Activated CD4-positive, alpha-beta T cell treated with anti-CD3 and anti-CD28 coated beads for 24 hours (primary cell): ENCODE measurements at regions not wholly inside any gene's neighbourhood (a gene's known extent, or its start where the extent isn't known, plus 50 kb on each side); places are given as distances from the start of the nearest gene placed in this dataset.

Source experiments
- DNase-seq, 2 donors: peaks; one replicate each; pipeline ENCODE4 v3.0.0-alpha.2; 2020; ENCODE audit warnings: low read depth in 2 of 2

DNA sequence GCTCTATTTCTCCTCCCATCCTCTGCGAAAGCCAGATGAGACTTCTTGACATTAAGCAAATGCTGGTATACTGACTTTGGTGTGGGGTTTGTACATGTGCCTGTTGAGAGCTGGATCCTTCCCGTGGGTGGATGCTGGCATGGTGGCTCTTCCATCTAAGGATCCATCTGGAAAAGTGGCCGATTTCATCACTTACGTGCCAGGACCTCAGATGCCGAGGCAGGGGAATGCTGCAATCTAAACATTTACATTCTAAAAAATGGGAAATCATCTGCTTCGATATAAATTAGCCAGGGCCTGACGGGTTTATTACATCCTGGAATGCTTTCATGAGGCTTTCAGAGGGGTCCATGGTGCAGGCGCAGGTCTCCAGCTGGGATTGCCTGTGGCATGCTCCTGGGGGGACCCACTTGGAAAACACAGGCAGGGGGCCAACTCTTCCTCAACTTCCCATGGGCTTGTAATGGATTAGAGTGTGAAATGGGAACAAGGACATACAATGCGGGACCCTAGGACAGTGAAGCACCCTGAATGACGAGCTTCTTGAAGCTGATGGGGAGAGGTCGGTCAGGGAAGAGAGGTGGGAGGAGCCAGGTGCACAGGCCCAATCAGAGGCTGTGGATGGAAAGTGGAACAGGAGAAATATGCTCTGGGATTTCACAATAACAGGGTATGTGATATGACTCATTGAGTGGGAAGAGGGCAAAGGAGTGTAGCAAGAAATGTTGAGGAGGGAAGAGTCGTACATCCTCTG is 105.5 kb upstream of the PITX1 start:
- DNase-seq = no peak

DNA sequence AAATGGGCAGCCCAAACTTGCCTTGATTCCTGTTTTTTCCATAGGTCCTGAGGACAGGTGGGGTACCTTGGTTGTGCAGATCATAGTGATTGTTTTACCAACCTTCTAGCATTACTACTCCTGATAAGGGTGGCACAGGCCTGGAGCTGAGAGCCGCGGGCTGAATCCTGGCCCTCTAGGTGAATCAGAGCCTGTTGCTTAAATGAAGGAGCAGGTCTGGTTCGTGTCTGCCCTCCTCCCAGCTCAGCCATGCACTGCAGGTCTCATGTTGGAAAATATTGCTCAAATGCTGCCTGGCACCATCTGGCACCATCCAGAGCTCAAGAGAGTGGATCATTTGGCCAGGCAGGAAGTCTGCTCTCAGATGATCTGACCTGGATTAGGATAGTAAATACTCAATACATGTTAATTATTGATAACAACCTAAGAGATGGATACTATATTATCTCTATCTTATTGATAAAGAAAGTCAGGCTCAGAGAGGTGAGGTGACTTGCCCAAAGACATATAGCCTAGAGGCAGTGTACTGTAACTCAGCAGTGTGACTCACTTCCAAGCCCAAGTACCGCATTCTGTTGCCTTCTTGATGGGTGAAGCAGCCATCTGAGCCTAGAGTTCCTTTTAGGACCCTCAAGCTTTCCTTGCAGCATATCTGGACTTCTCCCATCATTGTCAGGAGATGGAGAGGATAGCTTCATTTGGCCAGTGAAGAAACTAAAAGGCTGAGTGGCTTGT is 104.3 kb upstream of the PITX1 start:
- no peak for DNase-seq

DNA sequence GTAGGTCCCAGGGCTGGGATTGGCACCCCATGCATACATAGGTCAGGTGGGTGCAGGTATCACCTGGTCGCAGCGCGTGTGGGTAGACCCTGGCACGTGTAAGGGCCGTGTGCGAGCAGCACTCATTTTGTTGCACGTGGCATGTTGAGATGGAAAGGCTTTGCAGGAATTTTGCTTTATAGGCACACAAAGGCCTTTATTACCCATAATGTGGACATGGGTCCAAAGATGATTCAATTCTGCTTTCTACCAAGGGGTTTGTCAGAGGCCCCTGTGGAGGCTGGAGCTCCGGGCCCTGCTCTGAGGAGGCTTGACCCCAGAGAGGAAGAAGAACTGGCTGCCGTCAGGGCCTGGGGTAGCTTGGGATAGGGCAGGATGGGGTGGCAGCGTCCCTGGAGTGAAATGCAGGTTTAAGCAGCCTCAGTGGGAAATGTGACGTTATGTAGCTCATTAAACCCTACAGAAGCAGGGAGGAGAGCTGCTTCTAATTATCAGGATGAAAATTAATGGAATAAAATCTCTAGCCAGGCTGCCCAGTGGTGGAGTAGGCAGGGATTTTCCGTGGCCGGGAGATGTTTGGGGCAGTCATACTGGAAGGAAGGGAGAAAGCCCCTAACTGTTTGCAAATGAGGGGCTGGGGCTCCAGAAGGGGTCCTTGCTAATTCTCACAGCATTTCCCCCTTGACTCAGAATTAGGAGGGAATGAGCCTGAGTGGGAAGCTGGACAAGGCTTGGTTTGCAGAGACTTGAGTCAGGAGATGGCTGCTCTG is 103.3 kb upstream of the PITX1 start:
- DNase-seq = no peak

DNA sequence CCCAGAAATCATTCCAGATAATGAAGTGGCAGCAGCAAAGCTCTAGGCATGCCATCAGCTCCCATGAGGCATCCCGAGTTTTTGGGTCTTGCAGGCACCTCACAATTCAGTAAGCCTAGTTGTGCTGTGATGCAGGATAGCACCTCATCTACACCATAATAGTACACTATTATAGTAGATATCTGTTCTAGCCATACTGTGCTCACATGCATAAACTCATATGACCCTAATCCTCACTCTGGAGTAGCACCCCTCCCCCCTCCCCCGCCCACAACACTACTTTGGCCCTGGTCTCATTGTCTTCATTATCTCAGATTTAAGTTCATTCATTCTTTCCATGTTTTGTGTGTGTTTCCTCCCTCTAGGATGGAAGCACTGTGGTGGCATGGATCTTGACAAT is 102.5 kb upstream of the PITX1 start:
- no peak for DNase-seq

DNA sequence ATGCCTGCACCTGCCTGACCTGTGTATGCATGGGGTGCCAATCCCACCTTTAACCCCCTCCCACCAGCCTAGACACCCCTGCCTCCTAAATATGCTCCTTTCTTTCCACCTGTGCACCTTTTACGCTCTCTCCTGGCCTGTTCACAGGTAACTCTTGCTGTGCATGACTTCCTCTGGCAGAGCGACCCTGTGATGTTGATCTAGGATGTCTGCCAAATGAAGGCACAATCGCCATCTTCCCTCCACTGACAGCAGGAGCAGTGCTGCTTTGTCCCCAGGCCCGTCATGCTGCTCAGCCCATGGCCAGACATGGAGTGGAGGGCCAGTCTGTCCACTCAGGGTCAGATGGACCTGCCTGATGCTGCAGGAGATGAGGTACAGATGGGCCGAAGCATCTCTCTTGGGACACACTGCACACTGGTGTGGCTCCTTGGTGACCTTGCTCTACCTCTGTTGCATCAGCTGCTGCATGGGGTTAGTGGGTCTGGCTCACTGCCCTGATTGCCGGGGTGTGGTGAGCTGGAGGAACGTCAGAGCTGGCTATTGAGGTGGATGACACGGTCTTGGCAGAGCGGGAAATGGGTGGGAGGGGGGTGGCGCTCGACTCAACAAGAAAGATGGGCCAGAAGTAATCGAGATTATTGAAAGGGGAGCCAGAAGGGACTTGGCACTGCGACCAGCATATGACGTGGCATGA is 101.7 kb upstream of the PITX1 start:
- no peak for DNase-seq

DNA sequence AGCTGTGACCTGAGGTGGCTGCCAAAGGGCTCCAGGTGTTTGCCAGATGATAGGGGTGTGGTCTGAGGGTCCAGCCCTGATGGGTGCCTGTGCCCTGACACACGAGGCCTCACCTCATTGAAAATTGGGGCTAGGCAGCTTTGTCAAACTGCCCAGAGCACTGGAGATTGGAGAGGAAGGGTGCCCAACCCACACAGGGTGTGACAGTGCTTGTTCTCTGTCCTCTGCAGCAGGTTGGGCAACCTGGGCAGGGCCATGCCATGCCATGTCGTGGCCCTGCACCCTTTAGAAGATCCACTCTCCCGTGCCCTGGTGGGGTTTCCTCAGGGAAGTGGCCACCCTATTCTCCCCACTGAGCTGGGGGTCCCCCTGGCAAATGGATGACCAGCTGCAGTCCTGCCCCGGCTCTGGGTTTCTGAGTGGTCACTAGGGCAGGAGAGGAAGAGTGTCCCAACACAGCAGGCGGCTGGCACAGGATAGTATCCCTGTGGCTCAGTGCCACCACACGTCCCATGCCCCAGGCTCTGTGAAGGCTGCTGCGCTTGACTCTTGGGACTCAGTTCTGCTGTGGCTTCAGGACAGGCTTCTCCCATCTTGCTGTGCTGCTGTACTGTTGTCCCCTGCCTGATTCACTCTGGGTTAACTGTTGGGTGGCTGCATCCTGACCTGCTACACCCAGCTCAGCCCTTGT is 100.8 kb upstream of the PITX1 start:
- no peak for DNase-seq

DNA sequence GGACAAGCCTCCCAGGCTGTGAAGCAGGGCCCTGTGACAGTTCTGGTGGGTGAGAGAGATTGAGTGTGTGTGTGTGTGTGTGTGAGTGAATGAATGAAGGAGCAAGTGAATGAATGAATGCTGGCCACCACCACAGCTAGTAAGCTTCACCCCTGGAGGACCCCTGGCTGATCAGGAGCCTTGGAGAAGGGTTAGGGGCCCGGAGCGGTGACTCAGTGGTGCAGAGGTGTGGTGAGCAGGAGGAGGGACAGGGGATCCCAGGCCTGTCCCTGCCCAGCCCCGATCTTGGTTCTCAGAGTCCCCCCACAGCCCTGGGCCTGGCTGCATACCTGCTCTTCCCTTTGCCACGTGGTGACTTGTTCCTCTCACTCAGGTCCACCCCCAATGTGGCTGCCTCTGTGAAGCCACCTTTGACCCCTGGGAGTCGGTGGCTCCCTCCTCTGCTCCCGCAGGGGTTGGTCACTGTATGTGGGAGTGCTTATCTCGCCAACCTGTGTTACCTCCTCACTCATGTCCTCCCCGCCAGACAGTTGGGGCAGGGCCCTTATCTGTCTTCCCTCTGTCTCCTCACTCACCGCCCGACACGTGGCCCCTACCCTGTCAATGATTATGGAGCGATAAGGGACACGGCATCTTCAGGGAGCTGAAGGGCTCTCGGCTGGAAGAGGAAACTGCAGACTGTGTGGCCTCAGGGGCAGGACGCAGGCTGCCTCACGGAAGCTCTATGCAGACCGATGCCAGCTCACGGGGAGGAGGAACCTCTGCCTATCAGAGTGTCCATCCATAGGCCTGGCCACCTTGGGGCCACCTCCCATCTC is 99.9 kb upstream of the PITX1 start:
- DNase-seq = no peak

DNA sequence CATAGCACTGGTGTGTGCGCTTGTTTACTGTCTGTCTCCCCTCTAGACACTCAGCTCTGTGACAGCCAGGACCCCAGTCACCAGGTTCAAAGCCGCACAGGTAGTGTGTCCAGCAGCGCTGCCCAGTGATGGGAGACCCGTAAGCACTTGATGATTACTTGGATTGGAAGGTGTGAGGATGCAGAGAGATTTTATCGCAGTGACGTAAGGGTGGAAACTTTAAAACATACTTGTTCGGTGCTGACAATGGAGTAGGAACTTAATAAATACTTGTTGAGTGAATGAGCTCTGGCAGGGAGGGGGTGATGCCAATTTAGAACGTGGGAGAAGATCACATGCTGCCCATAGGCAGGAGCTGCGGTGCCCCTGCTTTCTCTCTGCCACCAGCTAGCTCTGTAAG is 99.2 kb upstream of the PITX1 start:
- no peak for DNase-seq

DNA sequence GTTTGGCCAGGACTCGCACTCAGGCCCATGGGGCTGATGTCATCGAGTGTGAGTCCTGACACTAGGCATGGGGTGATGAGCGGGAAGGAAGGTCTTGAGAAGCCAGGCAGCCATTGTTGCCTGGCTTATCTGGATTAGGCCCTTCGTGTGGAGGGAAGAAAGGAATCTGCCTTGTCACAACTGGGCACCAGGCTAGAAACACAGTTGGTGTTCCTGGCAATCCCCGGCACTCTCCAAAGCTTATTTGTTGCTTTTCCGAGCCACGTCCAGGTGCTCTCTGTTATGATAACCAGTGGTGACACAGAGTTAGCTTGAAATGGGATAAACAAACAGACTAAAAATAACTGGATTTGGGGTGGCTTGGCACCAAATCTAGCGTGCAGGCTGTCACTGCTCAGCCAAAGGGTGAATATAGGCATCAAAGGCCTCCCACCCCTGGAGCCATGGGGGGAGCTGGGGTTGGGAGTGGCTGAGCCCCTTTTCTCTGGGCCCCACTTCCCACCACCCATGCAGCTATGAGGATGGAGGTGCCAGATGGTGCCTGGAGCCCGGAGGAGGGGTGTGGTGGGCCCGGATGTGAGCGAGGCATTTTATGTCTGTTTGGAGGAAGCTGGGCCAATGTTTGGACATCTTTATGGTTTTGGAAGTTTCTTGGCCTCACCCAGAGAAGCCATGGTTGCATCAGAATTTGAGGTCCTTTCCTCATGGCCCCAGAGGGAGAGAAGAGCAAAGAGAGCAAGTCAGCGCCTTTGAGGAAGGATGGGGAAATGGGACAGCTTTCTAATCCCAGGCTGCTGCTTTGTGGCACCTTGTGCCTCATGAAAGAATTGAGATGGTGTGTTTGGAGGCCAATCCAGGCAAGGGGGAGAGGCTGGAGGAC is 98.0 kb upstream of the PITX1 start:
- no peak for DNase-seq

DNA sequence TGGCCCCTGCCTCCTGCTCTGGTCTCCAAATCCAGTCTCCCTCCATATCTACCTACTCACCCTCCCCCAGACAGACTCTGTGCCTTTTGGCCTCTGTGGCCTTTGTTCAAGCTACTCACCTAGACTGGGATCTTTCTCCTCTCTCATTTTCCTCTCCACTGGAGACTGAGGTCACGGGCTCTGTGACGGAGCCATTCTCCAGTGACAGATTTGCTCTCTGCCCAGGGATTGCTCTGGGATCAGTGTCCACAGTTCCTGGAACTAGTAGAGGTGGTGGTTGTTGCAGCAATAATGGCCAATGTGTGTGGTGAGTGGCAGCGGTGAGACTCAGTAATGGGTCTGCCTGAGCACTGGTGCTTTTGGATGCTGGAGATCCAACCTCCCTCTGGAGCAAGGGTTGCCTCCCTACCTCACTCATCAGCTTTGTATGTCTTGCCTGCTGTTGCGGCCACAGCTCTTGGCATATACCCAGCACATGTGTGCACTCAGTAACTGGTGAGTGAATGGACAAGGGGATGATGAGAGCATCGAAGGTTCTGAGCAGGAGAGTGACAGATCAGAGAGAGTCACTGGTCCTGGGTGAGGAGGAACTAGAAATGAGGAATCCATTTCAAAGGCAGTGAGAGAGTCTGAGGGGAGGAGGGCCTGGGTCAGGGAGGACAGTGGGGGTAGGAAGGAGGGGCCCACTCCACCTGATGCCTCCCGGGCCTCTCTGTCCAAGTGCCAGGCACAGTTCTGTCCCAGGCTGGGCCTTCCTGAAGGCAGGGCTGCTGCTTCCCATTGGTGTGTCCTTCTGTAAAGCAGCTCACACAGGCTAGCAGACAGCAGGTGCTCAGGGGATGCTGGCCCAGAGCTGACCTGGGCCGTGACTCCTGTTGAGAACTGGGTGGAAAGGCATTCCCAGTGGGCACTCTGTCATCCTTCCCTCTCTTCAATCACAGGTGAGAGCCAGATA is 96.5 kb upstream of the PITX1 start:
- DNase-seq = no peak

DNA sequence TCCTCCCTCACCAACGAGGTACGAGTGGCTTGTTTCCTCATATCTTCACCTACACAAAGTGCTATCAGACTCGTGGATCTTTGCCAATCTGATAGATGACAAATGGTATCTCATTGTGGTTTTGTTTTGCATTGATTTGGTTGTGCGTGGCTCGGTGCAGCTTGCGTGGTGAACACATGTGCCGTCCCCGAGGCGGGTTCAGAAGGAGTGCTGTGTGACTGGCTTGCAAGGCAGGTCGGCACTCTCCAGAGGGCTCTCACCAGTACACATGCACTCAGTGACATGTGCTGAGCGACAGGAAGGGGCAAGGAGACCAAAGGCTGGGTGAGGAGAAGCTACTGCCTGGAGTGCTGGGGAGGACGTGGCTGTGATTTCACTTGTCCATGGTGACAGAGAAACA is 95.3 kb upstream of the PITX1 start:
- DNase-seq = no peak

DNA sequence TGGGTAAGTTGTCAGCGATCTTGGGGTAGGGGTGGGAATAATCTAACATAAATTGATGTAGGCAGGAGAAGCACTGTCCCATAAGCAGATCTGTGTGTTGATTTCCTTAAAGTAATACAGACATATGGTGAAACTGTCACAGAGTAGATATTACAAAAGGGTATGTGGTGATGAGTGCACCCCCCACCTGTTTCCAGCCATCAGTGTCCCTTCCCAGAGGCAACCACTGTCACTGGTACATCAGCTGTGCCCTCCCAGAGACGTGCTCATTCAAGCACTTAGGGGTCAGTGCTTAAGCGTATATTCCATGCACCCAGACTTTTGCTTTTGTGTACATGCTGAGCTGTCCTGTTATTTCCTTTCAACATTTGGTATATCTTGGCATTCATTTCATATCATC is 94.3 kb upstream of the PITX1 start:
- DNase-seq = no peak

DNA sequence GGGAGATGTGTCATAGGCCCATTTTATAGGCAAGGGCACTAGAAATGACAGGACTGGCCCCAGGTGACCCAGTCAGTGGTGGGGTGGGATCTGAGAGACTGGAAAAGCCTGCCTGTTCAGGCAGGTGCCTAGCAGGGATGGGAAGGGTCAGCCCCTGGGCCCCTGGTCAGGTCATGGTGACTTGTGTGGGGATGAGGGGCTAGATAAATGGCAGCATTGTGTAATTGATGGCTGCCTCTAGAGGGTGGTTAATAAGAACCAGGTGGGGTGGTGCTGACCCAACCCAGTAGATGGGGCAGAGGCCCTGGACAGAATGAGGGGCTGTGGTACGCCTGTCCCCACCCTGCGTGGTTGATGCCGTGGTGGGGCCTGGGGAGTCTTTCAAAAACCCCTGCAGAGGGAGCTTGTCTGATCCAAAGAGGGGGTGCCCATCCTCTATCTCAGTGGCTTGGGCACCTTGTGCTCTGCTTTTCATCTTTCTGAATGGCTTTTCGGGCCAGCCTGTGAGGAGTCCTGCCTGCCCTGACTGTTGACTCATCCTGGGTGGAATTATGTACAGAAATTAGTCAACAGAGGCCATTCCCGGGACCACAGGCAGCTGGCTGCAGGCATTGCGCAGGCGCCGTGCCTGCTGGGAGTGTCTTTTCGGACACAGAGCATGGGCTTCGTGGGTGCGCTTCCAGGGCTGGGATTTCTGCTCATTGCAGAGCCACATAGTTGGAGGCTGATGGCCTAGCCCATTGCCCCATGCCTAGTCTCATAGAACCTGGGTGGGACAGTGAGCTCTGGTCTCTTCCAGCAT is 93.6 kb upstream of the PITX1 start:
- DNase-seq = no peak

DNA sequence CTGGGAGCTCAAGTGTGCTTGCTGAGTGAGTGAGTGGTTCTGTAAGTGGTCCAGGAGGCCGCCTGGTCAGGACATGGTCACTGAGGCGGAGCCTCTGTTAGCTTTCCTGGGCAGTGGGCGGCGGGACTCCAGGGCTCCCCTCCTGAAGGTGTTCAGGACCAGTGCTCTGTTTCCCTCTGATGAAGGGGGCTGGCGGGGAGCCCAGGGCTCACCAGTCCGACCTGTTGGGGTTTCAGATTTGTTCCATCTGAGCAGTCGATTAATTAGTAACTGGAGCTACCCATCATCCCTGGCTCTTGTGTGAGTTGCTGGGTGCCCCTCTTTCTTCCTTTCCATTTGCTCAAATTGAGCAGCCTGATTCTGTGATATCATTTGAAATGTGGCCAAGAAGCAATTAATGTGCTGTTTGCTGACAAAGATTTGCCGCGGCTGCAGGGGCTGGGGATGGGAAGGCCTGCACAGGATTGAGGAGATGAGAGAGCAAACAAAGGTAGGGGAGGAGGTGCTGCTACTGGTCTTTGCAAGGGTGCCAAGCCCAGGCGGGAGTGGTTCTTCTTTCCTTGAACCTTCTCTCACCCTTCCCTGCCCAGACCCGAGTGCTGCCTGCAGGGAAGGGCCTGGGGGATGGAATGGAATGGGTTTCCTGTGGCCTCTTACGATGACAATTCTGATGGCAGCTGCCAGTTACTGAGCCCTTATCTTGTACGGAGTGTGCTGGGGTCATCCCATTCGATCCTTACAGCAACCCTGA is 92.8 kb upstream of the PITX1 start:
- DNase-seq = no peak

DNA sequence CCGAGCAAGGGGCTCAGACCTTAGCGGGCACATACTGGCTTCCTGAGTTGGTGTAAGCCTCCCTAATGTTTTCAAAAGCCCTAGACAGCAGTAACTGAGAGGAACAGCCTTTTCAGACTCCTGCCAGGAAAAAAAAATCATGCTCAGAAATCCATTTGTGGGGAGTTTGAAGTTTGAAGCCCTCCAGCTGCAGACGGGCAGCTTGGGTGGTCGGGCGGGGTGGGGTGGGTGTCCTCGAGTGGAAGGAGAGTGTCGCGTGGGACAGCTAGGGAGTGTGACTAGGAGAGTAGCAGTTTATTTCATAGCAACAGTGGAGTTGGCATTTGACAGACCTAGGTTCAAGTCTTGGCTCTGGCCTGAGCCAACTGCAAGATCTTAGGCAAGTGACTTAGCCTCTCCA is 90.7 kb upstream of the PITX1 start:
- no peak for DNase-seq

DNA sequence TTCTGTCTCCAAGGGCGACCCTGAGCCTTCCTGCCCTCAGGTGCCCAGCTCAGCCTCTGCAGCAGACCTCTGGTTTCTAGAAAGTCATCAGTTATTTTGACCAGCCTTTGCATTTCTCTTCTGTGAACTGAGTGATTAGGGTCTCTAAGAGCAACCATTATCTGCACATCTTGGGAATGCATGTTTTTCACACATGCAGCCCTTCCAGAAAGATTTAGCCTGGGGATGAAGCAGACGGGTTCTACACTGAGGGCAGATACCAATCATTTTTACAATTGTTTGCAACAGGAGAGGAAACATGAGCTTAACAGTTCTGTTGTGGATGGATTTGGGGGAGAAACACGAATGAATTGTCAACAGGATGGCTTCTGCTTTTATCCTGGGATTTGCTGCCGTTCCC is 90.1 kb upstream of the PITX1 start:
- DNase-seq = no peak

DNA sequence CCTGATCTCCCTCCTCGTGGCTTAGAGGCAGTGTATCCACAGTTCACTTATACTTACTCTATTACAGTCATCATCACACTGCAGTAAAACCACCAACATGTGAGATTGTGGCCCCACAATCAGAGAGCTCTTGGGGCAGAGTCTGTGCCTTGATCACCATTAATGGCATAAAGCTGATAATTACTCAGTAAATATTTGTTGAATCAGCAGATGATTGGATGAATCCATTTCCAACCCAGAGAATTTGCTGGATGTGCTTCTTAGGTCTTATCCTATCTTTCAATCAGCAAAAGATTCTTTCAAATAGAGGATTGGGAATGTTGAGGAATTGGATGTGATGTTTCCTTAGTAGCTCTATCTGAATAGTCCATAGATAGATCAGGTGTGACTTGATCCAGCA is 88.8 kb upstream of the PITX1 start:
- no peak for DNase-seq
